GM19324 (cell line): ENCODE measurements at regions not wholly inside any gene's neighbourhood (a gene's known extent, or its start where the extent isn't known, plus 50 kb on each side); places are given as distances from the start of the nearest gene placed in this dataset.
A peak's percentile ranks its signal among the peaks of the same experiment; 100 is the strongest.
"Not testable (repeated sequence)": the region's sequence is repeated elsewhere in the genome, so short reads cannot be mapped to it uniquely, and the experiment has no call there.

Source experiments
- ATAC-seq: cut with Tn5 transposase; IDR thresholded peaks from one replicate; pipeline ENCODE4 v1.9.1; 2021; ENCODE audit warnings: mild to moderate bottlenecking, moderate library complexity; ENCODE audit not compliant: unreplicated experiment, low FRiP score

GRCh38 chr1:101463195-101463594 is 226.4 kb downstream of the S1PR1 start:
- ATAC-seq, result no peak

GRCh38 chr1:101465941-101466340 is 229.1 kb downstream of the S1PR1 start:
- ATAC-seq, result no peak

- no peak for ATAC-seq
Observed at GRCh38 chr1:101474039-101474665, 237.3 kb downstream of the S1PR1 start.

- no peak for ATAC-seq
Observed at GRCh38 chr1:101476541-101476940, 239.7 kb downstream of the S1PR1 start.

GRCh38 chr1:101479945-101480344 is 243.1 kb downstream of the S1PR1 start:
- no peak for ATAC-seq

GRCh38 chr1:101482306-101482705 is 245.5 kb downstream of the S1PR1 start:
- ATAC-seq, result no peak

- ATAC-seq, result no peak
Observed at GRCh38 chr1:101483982-101484688, 247.3 kb downstream of the S1PR1 start.

GRCh38 chr1:101484689-101485338 is 248.0 kb downstream of the S1PR1 start:
- no peak for ATAC-seq

GRCh38 chr1:101485712-101486111 is 248.9 kb downstream of the S1PR1 start:
- no peak for ATAC-seq

GRCh38 chr1:101492144-101492543 is 255.3 kb downstream of the S1PR1 start:
- not testable (repeated sequence) for ATAC-seq

GRCh38 chr1:101493920-101494319 is 257.1 kb downstream of the S1PR1 start:
- ATAC-seq, result not testable (repeated sequence)

- no peak for ATAC-seq
Observed at GRCh38 chr1:101496109-101496508, 259.3 kb downstream of the S1PR1 start.

GRCh38 chr1:101497881-101498559 is 261.2 kb downstream of the S1PR1 start:
- no peak for ATAC-seq

GRCh38 chr1:101504106-101504505 is 267.3 kb downstream of the S1PR1 start:
- not testable (repeated sequence) for ATAC-seq

- not testable (repeated sequence) for ATAC-seq
Observed at GRCh38 chr1:101505240-101505639, 268.4 kb downstream of the S1PR1 start.

- ATAC-seq, result peak; percentile 76
Observed at GRCh38 chr1:101506541-101507164, 269.8 kb downstream of the S1PR1 start.

GRCh38 chr1:101507547-101507971 is 270.7 kb downstream of the S1PR1 start:
- ATAC-seq, result no peak

GRCh38 chr1:101508913-101509312 is 272.1 kb downstream of the S1PR1 start:
- no peak for ATAC-seq

- no peak for ATAC-seq
Observed at GRCh38 chr1:101509370-101509769, 272.6 kb downstream of the S1PR1 start.

- ATAC-seq, result no peak
Observed at GRCh38 chr1:101511202-101511891, 274.5 kb downstream of the S1PR1 start.
